ENCODE measurements at regions not wholly inside any gene's neighbourhood (a gene's known extent, or its start where the extent isn't known, plus 50 kb on each side); places are given as distances from the start of the nearest gene placed in this dataset.

DNA sequence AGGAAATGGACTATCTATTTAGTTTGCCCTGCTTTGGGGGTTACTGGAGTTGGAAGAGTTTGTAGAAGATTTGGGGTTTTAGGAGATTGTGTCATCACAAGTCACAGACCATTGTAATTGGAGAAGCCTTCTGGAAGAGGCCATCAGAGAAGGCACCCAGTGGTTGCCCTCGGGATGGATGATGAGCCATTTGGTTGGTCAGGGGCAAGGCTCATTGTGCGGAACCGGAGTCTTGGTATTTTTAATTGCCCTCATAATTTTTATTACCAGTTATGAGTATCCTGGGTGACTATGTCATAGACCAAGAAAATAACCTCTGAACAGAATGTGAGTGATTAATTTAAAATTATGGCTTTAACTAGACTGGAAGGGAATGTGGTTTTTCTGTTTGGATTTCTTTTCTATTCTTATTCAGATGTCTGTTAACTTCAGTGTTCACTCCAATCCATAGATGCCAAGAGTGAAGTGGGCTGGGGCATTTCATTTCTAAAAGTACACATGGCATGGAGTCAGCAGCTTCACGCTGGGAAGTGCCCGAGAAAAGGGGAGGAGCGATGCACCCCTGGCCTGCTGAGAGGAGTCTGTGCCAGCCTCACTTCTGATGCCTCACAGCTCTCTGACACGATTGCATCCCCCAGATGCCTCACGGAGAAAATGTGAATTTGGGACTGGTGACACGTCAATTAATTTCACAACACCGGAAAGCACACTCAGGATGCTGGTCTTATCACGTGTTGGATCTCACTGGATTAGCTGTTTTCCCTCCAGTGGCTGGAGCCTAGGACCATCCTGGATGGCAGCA, 225.6 kb upstream of the IGFBP3 start:
- DNase-seq, result no peak

DNA sequence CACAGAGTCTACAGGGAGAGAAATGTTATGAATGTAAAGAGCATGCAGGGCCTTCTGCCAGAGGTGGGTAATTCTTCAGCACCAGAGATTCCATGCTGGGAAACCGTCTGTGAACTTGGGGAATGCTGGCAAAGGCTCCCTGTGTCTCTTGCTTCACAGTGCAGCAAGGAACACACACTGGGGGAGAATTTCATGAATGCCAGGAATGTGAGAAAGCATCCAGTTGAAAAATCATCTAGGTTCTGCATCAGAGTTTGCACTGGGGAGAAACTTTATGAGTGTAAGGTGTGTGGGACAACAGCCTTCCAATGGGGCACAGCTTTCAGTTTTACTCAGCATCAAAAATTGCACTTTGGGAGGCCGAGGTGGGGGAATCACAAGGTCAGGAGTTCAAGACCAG, 224.3 kb upstream of the IGFBP3 start:
- DNase-seq, result no peak

DNA sequence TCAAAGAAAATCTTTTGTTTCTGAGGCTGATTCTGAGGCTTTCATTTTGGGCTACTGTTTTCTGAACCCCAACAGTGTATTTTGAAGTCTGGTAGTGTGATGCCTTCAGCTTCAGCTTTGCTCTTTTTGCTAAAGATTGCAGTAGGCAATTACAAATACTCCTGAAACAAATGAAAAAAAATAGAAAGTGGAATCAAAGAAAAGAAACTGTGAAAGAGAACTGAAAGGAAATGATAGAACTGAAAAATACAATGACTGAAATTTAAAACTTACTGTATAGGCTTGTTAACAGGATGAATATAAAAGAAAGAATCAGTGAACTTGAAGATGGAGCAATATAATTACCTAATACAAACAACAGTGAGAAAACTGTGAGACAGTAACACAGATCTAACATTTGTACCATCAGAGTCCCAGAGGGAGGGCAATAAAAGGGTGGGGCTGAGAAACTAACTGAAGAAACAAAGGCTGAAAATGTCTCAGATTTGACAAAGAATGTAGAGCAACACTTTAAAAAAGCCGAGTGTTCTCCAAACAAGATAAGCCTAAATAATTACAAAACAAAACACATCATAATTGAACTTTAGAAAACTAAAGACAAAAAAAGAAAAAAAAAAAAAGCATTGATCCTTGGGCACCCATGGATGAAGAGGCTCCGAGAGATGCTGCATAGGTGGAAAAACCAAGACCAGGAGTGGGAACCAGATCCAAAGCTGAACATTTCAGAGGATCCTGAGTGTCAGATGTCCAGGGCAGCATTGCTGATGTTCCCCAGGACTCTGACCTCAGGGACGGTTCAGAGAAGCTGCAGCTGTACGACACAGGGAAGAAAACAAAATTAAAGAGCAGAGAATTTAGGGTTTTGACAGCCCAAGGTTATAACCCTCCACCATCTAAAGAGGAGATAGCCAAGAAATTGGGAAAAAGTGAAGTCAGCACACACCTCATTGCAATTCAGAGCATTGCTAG, 223.2 kb upstream of the IGFBP3 start:
- DNase-seq, result no peak

DNA sequence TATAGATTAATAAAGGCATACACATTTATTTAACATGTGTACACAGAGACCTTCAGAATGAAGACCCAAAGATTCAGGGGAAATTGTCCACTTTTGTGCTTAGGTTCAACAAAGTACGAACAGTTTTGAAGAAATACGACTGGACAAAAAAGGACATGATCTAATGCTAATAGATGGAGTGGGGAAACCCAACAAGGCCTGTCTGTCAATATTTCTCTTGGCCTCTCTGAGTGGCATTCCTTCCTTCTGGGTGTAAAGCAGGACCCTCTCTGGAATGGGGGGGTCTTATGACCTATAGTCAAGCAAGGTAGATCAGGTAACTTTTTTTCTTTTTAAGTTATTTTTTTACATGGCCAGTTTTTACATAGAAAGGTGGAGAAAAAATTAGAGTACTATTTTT, 222.3 kb upstream of the IGFBP3 start:
- DNase-seq, result no peak

DNA sequence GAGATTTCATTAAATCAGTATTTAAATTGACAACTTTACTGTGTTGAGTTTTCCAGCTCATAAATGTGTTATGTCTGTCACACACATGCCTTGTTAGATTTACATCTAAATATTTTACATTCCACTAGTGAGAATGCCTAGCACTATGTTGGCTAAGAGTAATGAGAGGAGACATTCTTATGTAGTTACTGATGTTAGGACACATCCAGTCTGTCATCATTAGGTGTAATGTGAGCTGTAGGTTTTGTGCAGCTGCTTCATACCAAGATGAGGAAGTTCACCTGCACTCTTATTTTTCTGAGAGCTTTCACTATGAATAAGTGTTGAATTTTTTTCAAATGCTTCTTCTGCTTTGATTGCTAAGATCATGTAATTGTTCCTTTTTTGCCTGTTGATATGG, 218.0 kb upstream of the IGFBP3 start:
- DNase-seq, result no peak

DNA sequence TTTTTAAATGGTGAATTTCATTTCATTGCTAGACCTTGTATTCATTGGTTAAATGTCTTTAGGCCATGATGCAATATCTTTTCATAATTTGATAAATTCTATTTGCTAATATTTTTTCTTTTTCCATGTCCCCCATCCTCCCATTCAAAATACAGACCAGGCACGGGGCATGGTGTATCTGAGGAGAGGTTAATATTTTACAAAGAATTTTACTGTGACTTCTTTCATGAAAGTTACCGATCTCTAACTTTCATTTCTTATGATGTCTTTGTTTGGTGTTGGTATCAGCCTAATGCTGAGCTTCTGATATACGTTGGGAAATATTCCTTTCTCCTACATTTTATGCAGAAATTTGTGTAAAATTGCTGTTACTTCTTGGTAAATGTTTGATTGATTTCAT, 216.7 kb upstream of the IGFBP3 start:
- no peak for DNase-seq

DNA sequence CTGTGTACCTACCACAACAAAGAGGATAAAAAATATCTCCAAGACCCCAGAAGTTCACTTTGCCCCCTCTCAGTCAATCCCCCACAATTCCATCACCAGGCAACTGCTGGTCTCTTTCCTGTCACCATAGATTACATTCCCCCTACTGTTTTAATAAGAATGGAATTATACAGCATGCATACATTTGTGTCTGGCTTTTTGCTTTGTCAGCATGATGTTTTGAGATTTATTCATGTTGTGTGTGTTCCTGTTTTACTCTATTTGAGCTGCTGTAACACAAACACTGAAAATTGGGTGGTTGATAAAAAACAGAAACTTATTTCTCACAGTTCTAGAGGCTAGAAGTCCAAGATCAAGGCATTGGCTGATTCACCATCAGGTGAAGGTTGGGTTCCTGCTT, 214.5 kb upstream of the IGFBP3 start:
- DNase-seq, result no peak

DNA sequence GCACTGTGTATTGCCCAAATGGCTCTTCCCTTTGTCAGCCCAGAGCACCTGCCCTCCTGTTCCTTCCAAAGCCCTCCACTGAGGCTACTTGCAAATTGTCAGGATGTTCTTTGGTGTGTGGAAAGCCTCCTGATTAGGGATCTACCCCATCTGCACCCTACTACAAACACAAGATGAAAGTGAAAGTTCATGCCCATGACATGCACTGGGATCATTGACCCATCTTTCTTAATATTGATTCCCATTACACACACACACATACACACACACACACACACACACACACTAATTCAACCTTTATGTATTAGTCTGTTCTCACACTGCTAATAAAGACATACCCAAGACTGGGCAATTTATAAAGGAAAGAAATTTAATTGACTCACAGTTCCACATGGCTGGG, 213.7 kb upstream of the IGFBP3 start:
- no peak for DNase-seq

DNA sequence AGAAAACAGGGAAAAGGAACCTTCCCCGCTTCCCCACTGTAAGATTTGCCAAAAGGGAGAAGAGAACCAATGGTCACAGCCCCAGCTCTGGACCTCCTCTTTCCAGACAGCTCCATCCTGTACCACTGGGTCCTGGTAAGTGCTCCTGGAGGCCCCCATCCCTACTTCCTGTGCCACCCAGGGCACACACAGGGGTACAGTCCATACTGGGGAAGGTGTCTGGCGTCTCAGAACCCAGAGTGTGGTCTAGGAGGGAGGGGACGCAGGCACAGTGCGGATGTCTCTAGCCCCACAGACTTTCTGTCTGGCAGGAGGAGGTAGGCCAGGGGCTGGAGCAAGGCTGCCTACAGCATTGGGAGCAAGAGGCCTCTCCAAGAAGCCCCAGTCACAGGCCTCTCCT, 213.3 kb upstream of the IGFBP3 start:
- no peak for DNase-seq

DNA sequence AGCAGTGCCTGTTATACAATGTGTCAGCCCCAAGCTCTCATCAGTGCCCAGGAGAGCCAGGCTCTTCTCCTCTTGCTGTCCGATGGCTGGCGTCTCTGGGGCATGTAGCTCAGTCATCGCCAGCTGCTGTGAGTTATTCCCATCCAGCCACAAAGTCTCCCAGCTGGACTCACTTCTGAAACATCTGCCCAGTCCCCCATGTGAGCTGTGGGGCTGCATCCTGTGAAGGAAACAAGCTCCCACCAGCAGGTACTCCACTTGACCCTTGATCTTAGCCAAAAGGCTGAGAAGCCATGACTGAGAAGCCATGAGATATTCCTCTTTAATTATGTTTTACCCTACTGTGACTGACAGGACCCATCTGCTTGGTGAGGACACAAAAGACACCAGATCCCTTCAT, 212.7 kb upstream of the IGFBP3 start:
- no peak for DNase-seq

DNA sequence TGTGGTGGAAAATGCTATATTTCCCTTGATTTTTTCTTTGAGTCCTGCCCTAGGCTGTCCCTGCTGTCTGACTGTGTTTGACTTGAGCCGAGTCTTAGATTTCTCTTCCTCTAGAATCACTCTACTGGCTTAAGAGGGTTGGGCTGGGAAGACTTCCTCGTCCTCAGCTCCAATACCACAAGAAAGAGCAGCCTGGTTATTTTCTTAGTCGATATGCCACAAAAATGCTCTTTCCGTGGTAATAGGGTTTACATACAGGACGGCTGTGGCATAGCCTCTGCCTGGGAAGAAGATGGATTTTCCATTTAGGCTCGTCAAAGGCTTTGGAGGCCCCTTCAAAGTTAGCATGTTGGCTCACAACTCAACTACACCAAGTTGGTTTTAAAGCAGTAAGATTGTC, 212.0 kb upstream of the IGFBP3 start:
- DNase-seq, result no peak

DNA sequence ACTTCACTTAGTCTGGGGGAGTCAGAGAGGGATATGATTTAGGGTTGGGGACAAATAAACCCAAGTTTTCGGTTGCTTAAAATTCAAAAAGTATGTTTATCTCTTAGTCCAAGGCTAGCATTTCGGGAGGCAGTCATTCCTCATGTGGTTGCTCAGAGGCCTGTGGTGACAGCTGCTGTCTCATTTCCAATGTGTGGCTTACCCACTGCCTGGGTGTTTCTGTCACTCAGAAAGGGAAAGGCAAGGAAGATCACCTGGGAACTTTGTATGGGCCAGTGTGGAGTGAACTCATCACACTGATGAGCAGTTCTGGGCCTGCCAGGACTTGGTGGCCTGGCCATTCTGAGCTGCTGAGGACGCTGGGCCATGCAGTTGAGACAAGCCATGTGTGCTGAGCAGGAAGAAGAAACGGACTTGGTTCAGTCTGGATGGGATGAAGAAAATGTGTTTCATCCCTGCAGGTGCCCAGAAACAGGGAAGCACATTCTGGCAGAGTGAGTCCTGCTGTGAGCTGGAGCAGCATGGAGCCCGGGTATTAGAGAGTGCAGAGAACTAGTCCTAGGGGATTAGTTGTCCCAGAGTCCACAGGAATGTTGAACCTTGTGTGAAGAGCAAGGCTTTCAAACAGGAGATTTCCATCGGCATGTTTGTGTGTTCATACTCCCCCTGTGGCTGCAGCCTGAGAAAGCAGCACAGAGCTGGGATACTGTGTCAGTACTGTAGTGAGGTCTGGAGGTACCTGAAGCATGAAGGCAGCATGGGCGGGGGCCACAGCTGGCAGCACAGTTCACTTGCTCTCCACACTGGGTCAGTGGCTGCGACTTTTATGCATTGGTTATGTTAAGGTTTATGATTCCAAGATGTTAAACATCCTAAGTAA, 211.1 kb upstream of the IGFBP3 start:
- no peak for DNase-seq

DNA sequence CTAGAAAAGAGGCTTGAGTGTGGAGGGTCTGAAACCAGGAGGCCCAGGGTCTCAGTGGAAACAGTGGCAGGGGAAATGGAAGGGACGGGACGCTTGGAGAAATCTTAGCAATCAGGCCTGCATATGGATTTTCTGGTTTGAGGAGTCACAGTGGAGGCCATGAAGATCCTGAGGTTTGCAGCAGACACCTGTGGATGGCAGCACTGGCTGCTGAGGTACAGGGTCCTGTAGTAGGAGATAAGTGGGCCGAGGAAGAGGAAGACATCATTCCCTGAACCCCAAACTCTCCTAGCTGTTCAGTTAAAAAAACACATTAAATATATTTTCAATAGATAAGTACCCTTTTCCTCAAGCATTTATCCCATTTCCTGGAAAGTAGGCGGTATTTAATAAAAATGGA, 208.8 kb upstream of the IGFBP3 start:
- DNase-seq, result no peak

DNA sequence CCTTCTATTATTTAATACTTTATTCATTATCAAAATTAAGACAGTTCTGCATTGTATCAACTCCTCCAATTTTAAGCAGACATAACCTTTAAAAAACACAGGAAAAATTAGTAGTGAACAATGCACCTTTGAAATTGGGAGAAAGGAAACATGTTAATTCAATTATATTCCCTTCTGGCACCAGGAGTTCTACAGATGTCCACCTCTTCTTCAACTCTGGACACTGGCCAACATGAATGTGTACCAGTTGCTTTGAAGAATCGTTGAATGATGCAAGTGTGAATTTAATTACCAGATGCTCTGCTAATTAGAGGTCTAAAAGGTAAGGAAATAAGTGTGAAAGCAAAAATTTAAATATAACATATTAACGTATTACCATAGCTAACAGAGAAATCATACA, 206.7 kb upstream of the IGFBP3 start:
- DNase-seq, result no peak

DNA sequence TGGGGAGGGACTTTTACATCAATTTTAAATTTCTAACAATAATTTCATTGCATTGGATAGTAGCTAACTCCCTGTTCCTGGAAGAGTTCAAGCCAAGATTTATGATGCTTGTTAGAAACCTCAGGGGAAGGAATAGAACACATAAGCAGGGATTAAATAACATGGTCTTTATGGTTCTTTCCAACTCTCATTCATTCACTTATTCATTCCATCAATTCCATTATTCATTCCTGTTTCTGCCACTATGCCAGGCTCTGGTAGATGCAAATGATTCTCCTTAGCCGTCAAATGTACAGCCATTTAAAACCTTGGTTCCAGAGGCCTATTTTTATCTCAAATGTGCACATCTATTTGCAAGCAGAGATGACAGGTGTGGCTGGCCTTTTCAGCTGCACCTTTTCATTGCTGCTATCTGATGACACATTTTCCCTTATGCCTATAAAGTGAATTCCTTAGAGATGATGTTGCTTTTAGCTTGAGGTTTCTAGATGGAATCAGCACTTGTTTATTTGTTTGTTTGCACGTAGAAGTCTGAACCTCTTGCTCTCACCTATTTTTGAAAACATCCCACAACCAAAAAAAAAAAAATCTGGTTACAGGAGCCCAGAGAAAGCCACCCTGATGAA, 205.7 kb upstream of the IGFBP3 start:
- DNase-seq, result no peak

DNA sequence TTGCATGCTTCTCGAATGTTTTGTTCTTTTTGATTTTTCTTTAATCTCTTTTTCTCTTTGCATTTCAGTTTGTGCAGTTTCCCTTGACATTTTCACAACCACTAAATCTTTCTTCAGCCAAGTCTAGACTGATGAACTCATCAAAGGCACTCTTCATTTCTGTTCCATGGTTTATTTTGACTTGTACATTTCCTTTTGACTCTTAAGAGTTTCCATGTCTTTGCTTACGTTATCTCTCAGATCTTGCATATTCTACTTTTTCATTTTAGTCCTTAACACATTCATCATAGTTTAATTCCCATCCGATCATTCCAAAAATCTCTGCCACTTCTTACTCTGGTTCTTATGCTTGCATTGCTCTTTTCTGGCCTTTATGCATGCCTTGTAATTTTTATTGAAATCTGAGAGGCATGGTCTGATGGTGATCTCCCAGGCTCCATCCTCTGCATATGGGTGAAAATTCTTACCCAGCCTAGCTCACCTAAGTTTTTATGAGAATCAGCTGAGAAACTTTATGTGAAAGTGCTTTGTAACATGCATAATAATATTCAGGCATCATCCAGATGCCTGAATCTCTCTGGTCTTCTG, 202.8 kb upstream of the IGFBP3 start:
- DNase-seq, result no peak

DNA sequence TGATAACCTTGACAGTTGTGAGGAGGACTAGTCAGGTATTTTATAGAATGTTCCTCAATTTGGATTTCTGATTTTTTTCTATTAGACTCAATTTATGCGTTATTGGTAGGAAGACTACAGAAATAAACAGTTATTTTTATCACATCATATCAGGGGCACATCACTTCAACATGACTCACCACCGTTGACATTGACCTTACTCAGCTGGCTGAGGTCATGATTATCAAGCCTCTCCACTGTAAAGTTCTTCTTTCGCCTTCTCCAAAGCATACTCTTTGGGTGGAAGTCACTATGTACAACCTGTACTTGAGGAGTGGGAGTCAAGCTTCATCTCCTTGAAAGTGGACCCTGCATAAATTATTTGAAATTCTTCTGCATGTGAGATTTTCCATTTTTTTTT, 194.3 kb upstream of the IGFBP3 start:
- no peak for DNase-seq

DNA sequence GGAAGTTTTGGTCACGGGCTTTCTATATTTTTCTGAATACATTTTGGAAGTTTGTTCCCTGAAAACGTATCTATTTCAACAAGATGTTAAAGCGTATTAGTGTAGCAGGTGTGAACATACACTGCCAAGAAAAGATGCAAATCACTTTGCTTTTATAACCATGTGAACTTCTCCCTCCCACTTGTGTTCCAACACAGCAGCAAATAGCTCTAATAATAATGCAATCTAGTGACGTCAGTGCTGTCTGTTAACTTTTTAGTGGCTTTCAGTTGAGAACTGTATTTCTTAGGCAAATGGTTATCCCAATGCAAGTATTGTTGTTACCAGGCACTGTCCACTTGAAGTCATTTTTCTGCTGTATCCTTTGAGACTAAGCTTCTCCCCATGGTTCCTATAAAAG, 188.4 kb upstream of the IGFBP3 start:
- DNase-seq, result no peak

DNA sequence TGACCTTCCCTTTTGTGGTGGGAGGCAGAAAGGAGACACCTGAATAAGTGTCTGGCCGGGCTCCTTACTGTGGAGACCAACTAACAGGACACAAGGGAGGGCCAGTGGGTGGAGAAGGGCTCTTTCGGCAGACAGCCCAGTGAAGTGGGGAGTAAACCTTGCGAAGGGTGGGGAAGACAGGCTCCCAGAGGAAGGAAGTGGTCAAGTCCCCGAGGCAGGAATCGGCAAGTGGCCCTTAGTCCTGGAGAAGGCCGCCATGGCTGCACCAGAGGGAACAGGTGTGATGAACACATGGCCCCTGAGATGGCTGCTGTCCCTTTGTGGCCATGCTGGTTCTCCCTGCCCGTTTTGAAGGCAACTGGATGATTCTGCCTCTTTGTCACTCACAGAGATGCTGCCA, 187.2 kb upstream of the IGFBP3 start:
- DNase-seq, result no peak

DNA sequence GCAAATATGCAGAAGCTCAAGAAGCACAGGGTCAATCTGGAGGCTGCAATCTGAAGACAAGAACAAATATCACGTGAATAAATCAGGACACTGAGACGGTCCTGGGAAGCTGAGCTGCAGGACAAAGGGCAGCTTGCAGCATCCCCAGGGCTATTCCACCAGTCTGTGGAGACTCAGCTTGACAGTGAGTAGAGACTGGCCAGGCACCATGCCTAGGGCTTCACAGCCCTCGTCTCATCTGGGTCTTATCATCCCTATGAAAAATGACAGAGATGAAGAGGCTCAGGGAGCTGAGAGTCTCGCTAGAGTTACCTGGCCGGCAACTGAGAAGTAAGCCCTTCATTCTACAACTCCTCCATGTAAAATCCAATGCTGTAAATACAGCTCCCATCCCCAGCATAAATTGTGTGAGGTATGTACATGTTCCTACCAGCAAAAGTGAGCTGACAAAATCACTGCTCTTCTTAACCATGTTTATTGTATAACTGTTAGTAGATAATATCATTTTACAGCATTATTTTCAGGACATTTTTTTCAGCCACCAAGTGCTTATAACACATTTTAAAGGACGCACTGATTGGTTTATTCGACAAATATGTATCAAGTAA, 186.6 kb upstream of the IGFBP3 start:
- no peak for DNase-seq

DNA sequence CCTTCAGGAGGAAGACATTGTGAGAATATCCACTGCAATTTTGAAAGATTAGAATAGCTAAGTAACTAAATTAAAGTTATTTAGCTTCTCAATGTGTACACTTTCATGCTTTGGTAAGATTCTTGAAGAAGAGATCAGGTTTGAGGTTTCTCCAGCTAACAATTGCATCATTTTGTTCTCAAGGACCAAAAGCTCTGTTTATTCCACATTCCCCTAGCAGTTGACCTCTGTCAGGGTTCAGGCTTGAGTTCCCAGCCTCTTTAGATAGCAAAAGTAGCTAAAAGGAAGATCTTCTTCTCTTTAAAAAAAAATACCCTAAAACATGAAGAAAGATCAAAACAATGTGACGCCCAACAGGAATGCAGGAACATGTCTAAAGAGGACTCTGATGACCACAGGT, 179.4 kb upstream of the IGFBP3 start:
- no peak for DNase-seq

DNA sequence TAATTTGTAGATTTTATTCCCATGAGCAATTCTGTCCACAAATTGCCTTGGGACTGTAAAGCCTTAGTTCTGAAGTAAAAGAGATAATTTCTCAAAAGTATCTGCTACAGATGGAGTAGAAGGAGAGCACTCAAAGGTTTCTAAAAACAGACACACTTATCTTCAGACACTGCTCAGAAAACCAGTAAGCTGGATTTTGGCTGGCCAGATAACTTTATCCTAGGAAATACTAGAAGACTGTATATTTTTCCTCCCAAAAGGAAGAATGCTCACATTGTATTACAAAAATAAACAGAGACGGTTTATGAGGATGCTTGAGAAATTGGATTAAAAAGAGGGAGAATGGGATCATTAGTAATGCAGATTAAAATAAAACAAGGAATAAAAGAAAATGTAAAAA, 178.0 kb upstream of the IGFBP3 start:
- DNase-seq, result no peak
